Gastrocnemius medialis (tissue), 4 donors: ENCODE measurements at regions not wholly inside any gene's neighbourhood (a gene's known extent, or its start where the extent isn't known, plus 50 kb on each side); places are given as distances from the start of the nearest gene placed in this dataset.

ENCODE experiments used
- ATAC-seq, 2 donors: fragments of 150-250 bp; one replicate each; pipeline ENCODE4 v1.9.1; 2016
- DNase-seq, 2 donors: peaks; one replicate each; pipeline ENCODE4 v3.0.0-alpha.2; 2019
- H3K27ac ChIP-seq, 4 donors: fragments of 200-600 bp; sonication (generic); 1 replicate in 1 of 4; 2 replicates in 3 of 4; pipeline ENCODE4 v1.5.1; 2016 to 2018; ENCODE audit warnings: mild to moderate bottlenecking in 2 of 4, moderate library complexity in 1 of 4
- H3K27me3 ChIP-seq, 3 donors: fragments of 200-600 bp; sonication (generic) in 2 of 3; 1 replicate in 1 of 3; 2 replicates in 2 of 3; pipeline versions ENCODE4 v1.5.1 to v1.6.0; 2016 to 2019; ENCODE audit warnings: mild to moderate bottlenecking in 1 of 3, moderate library complexity in 1 of 3
- H3K36me3 ChIP-seq, 2 donors: fragments of 200-600 bp; sonication (generic) in 1 of 2; one replicate each; pipeline ENCODE4 v1.5.1; 2017 to 2018
- H3K4me1 ChIP-seq, 2 donors: fragments of 200-600 bp; sonication (generic) in 1 of 2; one replicate each; pipeline ENCODE4 v1.5.1; 2016 to 2017; ENCODE audit warnings: mild to moderate bottlenecking in 2 of 2
- H3K4me3 ChIP-seq, 4 donors: fragments of 200-600 bp; sonication (generic) in 3 of 4; 1 replicate in 1 of 4; 2 replicates in 3 of 4; pipeline ENCODE4 v1.5.1; 2016 to 2019; ENCODE audit warnings: mild to moderate bottlenecking in 2 of 4
- H3K9me3 ChIP-seq, 3 donors: fragments of 200-600 bp; sonication (generic) in 2 of 3; 1 replicate in 1 of 3; 2 replicates in 2 of 3; pipeline ENCODE4 v1.5.1; 2016 to 2019
- CTCF ChIP-seq, 5 experiments: fragments of 450-650 bp in 3 of 5; fragments of 200-600 bp in 2 of 5; sonication (generic) in 2 of 5; IDR thresholded peaks in 4 of 5; conservative IDR thresholded peaks in 1 of 5; 1 replicate in 4 of 5; 2 replicates in 1 of 5; pipeline ENCODE4 v1.5.1; 2016 to 2019; ENCODE audit warnings: antibody characterized with exemption in 5 of 5, mild to moderate bottlenecking in 3 of 5, moderate library complexity in 3 of 5
- POLR2A ChIP-seq, 2 donors: fragments of 450-650 bp; IDR thresholded peaks; one replicate each; pipeline ENCODE4 v1.6.1; 2017; ENCODE audit warnings: antibody characterized with exemption in 2 of 2, mild to moderate bottlenecking in 2 of 2, moderate library complexity in 2 of 2
- in situ Hi-C, 4 donors: fragments of 200-750 bp; cut with MboI; loops; one replicate each; pipeline versions ENCODE4 v1.15.0 to v1.8.0; 2017; ENCODE audit warnings: low sequenced_read_pairs in 4 of 4
- intact Hi-C: fragments of 100-400 bp; cut with DNase I; formaldehyde crosslinking; loops from one replicate; pipeline ENCODE4 v1.15.1; 2023; ENCODE audit warnings: low total_unique reads

- DNase-seq (no peak), ATAC-seq (no peak)
- no peak overlapping the region for H3K4me3 ChIP-seq
- peaks cover 11 to 12% of the 10 kb centered on the region in 2 donors for H3K4me1 ChIP-seq
- in situ Hi-C loops (no loop called here), intact Hi-C loops (no loop called here)
- no peak for TF ChIP-seq POLR2A (IDR thresholded peaks at IDR 0.05)
- TF ChIP-seq CTCF (IDR thresholded peaks at IDR 0.05 in 4 of 5, conservative IDR thresholded peaks at IDR 0.05 in 1 of 5) = no peak
- no peaks in the 10 kb centered on the region for H3K27me3 ChIP-seq
- H3K36me3 ChIP-seq = no peaks in the 10 kb centered on the region
- H3K9me3 ChIP-seq = no peaks in the 10 kb centered on the region
- H3K27ac ChIP-seq = no peak overlapping the region
Measured at GRCh38 chr2:217270485-217271121, 410.7 kb upstream of the TNP1 start.

GRCh38 chr2:217269701-217270484 lies 410.0 kb upstream of the TNP1 start:
- Histone ChIP-seq H3K4me3 (no peak overlapping the region), H3K27me3 (no peaks in the 10 kb centered on the region), H3K9me3 (no peaks in the 10 kb centered on the region), H3K4me1 (peaks cover 9 to 11% of the 10 kb centered on the region in 2 donors), H3K27ac (no peak overlapping the region), H3K36me3 (no peaks in the 10 kb centered on the region)
- TF ChIP-seq CTCF (IDR thresholded peaks at IDR 0.05 in 4 of 5, conservative IDR thresholded peaks at IDR 0.05 in 1 of 5) (no peak), POLR2A (IDR thresholded peaks at IDR 0.05) (no peak)
- in situ Hi-C loops (no loop called here), intact Hi-C loops (no loop called here)
- no peak for DNase-seq
- ATAC-seq = no peak

- no peak overlapping the region for H3K4me3 ChIP-seq
- DNase-seq = no peak
- H3K27me3 ChIP-seq = no peaks in the 10 kb centered on the region
- TF ChIP-seq POLR2A (IDR thresholded peaks at IDR 0.05) (no peak), CTCF (IDR thresholded peaks at IDR 0.05 in 4 of 5, conservative IDR thresholded peaks at IDR 0.05 in 1 of 5) (no peak)
- no peak for ATAC-seq
- H3K9me3 ChIP-seq = no peaks in the 10 kb centered on the region
- no peak overlapping the region for H3K27ac ChIP-seq
- no peaks in the 10 kb centered on the region for H3K36me3 ChIP-seq
- in situ Hi-C loops = no loop called here
- intact Hi-C loops = no loop called here
- peaks cover 2 to 10% of the 10 kb centered on the region in 2 donors for H3K4me1 ChIP-seq
Measured at GRCh38 chr2:217268978-217269377, 409.1 kb upstream of the TNP1 start.

- H3K9me3 ChIP-seq = no peaks in the 10 kb centered on the region
- H3K4me1 ChIP-seq = peaks cover 2 to 3% of the 10 kb centered on the region in 2 donors
- in situ Hi-C loops (no loop called here), intact Hi-C loops (no loop called here)
- no peak for DNase-seq
- no peak overlapping the region for H3K4me3 ChIP-seq
- no peak for ATAC-seq
- H3K36me3 ChIP-seq = no peaks in the 10 kb centered on the region
- H3K27me3 ChIP-seq = no peaks in the 10 kb centered on the region
- TF ChIP-seq POLR2A (IDR thresholded peaks at IDR 0.05) (no peak), CTCF (IDR thresholded peaks at IDR 0.05 in 4 of 5, conservative IDR thresholded peaks at IDR 0.05 in 1 of 5) (no peak)
- no peak overlapping the region for H3K27ac ChIP-seq
Measured at GRCh38 chr2:217267758-217268157, 407.9 kb upstream of the TNP1 start.
